ENCODE measurements at regions not wholly inside any gene's neighbourhood (a gene's known extent, or its start where the extent isn't known, plus 50 kb on each side); places are given as distances from the start of the nearest gene placed in this dataset.

DNA sequence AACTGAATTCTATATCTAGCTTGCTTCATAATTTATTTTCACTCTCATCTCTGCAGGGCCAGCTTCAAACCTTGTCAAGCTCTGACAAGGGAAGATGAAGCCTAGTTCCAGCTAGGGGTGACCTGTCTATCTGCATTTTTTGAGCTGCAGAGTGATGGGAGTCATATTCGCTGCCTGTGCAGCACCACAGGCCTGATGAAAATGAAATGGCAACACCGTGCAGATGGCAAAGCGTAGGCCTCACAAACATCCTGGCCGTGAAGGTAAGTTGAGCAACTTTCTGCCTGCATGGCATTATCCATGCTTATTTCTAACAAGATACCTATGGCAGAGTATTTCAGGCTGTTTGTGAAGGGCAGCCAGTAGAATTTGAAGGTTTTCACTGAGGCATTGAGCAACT is 86.4 kb upstream of the C1QTNF9B start:
- DNase-seq (ENCODE audit: low read depth): no peak

DNA sequence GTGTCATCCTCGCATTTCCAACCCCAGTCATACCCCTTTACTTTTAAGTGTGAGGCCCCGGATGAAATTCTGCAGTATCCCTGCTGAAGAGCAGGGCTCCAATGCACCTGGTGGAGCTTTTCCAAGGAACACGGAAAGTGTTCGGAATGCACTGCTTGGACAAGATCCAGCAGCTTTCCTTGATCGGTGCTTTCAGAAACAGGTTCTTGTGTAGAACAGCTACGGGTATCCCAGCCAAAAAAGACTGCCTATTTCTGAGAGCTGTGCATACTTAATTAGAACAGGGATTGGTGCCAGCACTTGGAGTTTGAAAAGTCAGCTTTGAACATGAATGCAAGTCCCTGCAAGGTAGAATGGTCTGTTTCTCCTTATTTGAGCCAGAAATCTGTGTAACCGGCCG is 87.2 kb upstream of the C1QTNF9B start:
- no peak for DNase-seq (ENCODE audit: low read depth)

DNA sequence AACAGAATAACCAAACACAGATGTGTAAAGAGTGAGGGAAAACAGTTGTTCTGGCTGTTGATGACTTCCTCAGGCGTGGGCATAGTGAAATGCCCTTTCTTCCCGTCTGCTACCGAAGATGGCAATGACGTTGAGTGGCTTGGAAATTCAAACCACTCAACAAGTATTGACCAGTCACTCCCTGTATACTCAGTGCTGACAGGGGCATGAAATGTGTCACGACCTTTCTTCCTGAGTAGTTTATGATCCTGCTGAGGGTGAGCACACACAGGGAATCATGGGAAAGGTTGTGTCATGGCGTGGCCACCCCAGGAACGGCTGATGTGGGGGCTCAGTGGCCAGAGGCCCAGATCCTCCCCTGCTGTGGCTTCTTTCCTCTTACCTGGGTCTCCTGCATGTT is 87.8 kb upstream of the C1QTNF9B start:
- no peak for DNase-seq (ENCODE audit: low read depth)

DNA sequence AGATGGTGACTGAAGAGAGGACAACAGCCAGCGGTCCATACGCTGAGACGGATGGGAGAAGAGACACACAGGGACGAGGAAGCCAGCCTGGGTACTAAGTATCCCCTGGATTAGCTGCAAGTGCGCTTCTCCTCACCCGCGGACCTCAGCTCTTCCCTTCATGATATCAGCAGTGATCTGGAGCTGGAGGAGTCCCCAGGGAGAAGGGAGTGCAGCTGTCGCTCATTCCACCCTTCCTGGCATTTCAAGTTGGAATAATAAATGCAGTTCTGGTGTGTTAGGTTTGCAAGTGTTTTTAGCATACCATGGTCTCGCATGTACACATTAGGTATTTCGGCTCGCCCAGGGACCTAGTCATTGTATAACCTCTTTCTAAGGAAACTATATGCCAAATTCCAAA is 88.5 kb upstream of the C1QTNF9B start:
- no peak for DNase-seq (ENCODE audit: low read depth)

DNA sequence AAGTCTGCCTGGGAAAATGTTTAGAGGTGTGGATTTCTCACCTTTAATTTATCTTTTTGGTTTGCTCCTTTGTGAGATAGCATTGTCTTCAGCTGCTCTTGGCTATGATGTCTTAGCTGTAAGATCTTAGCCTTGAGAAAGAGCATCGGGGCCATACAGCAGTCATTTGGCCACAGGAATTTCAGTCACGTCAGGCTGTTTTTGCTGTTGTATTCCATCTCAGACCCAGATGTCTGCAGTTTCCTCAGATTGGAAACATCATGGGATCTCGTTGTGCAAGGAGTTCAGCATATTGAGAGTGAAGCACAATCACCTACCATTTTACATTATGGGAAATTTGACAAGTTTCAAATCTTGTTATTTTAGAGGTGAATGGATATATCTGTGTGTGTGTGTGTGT is 89.3 kb upstream of the C1QTNF9B start:
- peak; percentile 74 for DNase-seq (ENCODE audit: low read depth)

DNA sequence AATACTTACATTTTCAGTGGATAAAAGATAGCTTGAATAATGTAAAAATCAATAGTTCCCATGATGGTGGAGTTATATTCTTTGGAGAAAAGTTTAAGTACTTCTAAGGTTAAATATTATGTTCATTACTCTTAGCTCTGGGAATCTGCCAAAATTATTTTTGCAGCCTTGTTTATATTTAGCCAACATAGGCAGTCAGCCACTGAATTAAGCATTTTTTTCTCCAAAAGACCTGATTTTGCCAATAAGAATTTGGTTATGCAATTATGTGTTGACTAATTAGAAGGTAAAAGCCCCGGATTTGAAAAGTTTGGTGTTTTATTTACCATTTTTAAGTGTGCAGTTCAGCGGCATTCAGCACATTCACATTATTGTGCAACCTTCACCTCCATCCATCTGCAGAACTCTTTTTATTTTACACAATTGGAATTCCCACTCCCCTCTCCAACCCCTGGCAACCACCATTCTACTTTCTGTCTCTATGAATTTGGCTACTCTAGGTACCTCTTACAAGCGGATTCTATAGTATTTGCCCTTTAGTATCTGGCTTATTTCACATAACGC is 90.1 kb upstream of the C1QTNF9B start:
- DNase-seq (ENCODE audit: low read depth): no peak

DNA sequence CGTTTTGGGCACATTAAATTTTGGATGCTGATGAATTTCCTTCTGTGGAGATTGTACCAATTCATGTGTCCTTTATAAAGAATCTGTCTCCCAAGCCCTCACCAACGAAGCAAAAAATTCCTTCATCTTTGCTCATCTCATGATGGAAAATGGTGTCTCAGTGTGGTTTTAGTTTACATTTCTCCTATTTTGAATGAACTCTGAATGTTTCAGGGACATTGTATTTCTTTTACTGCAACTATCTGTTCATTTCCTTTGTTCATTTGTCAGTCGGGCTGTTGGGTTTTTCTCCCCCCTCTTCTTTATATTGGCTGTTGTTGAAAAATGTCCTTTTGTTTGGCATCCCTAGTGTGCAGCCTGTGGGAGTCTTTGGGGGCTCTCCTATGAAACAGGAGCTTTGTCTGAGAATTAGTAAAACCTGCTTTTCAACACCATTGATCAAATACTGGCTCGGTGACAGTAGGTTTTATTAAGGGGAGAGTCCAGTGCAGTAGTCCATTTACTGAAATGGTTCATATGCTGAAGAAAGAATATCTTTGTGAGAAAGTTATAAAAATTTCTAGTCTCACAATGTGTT is 91.3 kb upstream of the C1QTNF9B start:
- no peak for DNase-seq (ENCODE audit: low read depth)

DNA sequence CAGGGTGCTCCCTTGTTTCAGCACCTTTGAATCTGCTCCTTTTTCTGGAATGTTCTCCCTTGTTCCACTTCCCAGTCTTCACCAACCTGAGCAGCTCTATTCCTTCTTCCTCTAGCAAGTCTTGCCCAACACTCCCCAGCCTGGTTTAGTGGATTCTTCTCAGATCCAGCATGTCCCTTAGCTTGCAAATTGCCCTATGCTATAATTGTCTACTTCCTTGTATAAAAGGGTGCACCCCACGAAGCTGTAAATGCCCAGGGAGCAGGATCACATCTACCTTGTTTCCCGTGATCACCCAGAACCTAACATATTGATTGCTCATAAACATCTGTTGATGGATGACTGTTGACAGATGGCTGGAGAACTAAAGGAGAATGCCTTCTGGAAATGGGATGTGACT is 93.2 kb upstream of the C1QTNF9B start:
- DNase-seq (ENCODE audit: low read depth): no peak

DNA sequence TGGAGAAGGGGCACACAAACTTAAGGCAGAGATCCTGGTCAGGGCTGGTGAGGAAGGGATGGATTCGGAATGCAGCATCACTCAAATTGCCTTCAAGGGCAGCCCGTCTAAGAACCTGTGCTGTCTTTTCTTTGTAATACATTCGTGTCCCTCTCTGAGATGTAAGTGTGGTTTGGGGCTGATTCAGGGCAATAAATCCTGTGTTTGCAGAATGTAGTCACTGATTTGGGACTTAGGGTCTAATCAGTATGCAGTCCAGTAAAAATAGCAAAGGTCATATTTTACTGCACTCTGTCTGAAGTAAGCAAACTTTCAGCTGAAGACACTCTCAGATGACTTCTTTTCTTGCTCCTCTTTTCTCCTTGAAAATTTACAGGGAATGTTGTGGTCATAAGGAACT is 93.8 kb upstream of the C1QTNF9B start:
- DNase-seq (ENCODE audit: low read depth): no peak

DNA sequence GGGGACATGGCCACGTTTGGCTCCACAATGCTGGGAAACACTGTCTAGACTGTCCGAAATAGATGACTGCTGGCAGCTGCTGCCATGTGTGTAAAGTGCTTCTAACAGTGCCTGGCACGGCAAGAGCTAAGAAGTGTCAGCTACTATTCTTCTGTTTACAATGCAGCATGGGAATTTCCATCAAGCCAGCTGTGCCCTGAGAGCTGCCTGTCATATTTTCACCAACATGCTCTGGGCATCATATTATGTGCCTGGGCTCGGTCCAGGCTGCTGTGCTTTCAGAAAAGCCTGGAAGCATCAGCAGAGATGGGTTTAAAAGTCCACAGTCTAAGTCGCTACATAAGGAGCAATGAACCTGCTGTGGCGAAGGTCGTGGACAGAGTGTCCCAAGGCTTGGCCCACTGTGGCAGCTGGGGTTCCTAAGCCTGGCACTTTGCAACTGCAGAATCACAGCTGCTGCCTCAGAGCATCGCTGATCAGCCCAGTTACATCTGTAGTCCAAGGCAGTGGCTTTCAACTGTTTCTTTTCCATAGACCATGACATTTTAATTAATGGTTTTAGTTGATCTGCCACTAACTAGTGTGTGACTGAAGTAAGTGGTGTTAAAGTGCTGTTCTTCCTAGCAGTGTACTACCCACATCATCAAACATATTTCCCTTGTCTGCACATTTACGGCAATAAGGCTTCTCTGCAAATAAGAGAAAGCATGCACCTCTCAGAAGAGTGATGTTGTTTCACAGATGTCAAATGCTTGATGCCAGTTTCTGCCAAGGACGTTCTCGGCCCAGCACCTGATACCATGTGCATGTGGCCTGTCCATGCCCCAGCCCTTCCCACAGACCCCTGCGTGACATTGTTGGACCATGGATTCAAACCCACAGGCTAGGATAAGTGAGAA is 95.7 kb upstream of the C1QTNF9B start:
- no peak for DNase-seq (ENCODE audit: low read depth)

DNA sequence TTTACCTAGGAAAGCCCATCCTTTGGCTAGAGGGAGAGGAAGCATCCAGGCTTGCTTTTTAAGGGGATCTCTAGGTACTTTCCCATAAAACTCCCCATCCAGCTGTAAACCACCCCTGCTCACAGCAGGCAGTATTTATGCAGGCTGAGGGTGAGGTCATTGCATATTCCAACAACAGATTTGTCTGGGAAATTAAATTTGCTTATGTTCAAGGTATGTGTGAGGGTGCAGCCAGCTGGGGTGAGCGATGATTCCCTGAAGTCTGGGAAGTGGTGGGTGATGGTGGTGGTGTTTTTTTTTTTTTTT is 96.3 kb upstream of the C1QTNF9B start:
- DNase-seq (ENCODE audit: low read depth): no peak

DNA sequence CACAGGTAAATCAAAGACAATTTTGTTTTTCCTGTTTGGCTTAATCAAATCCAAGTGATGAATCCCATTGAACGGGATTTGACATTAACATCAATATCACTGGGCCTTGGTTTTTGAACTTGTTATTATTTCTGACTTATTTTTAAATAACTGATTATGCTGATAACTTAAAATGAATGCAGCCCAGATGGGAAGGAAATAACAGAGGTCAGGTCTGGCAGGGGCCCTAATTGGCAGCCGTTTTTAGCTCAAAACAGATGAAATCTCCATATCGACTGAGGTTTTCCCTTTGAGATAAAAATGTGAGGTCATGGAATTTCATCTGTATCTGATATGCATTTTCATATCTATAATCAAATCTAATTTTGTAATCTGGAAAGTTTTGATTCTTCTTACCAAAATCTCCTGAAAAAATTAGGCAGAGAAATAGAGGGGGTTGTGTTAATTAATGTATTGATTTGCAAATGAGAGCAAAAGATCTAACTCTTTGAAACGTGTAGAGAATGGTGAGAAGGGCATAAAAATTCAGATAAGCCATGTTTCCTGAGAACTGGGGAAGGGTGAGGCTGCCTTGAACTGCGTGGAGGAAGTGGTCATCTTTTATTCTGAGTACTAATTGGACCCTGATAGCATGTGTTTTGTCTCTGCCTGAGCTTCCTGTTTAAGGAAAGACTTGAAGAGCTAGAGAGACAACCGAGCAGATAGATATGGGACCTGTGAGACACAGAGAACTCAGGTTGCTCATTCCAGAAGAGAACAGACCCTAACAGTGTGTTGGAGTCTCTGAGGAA is 98.2 kb upstream of the C1QTNF9B start:
- no peak for DNase-seq (ENCODE audit: low read depth)

DNA sequence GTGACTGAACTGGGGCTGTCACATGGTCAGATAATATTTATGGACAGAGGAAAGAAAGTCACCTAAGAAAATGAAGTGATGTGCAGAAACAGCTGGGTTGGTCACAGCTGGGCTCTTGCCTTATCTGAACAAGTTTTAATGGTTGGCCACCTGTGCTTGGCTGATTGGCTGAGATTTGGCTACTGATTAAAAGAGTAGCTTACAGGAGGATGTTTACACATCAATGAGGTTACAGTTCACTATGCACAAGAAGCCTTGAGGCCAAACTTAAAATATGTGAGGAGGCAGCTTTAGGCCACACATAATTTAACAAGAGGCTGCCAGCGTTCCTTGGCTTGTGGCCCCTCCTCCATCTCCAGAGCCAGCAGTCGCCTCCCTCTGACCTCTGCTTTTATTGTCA is 99.2 kb upstream of the C1QTNF9B start:
- no peak for DNase-seq (ENCODE audit: low read depth)

DNA sequence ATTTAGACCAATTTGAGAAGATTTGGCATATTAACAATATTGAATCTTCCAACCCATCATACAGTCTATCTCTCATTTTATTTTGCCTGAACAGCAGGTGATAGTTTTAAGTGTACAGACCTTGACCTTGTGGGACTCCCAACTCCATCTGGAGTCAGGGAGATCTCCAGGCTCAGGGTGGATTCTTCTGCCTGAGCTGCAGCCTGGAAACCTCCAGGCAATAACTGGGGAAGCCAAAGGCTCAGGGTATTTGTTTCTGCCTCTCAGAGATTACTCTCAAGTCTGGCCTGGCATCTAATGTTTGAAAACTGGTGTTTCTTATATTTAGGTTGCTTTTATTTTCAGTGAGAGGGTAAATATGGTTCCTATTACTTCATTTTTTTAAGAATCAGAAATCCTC is 102.1 kb upstream of the C1QTNF9B start:
- DNase-seq (ENCODE audit: low read depth): no peak

DNA sequence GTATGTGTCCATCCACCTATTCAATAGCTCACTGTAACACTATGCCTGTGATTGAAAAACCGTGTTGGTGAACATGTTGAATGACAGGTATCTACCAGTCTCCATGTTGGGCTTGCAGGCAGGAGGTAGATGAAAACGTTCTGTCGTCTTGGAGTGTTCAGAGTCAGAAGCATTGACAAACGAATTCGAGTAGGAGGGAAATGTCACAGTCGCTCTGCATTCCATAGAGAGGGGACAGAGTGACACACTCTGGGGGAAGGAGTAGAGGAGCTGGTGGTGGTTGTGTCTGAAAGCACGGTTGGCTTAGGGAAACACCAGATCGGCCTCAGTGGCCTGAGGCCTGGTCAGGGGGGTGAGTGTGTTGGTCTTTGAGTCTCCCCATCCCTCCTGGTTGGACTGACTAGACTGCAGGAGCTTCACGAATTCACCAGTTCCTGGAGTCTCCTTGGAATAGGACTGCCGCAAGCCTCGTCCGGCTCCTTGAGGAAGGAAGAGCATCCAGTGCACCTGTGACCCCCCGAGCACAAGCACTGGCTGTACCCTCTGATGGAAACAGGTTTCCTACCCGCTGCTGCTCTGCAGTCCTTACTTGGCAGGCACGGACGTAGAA is 105.0 kb upstream of the C1QTNF9B start:
- no peak for DNase-seq (ENCODE audit: low read depth)

DNA sequence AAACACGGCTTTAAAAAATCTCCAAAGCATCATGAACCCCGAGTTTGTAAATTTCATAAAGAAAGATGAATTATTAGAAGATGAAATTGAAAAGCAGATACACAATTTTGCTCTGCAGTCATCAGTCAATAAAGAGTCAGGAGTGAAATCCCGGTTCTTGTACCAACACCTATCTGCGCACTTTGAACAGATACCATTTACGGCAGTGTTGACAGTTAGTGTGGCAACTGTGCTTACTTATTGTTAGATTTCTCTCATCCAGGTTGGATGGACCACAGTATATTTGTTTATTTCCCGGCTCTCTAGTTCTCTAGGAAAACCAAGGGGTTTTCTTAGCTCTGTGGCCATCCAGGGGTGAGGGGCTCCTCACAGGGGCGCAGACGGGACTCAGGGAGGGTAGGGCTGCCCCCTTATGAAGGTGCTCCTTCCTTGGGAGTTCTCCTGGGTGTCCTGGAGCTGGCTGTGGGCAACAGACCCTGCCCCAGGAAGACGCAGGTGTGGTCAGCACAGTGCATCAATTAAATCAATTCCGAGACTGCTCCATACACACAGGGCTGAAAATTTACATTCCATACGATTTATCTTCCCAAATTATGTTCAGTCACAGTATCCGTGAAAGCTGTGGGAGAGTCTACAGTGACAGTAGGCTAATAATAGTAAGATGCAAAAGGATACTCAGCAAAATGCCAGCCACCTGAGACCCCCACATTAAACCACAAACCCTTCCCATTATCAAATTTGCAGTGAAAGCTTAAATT is 107.0 kb upstream of the C1QTNF9B start:
- no peak for DNase-seq (ENCODE audit: low read depth)

DNA sequence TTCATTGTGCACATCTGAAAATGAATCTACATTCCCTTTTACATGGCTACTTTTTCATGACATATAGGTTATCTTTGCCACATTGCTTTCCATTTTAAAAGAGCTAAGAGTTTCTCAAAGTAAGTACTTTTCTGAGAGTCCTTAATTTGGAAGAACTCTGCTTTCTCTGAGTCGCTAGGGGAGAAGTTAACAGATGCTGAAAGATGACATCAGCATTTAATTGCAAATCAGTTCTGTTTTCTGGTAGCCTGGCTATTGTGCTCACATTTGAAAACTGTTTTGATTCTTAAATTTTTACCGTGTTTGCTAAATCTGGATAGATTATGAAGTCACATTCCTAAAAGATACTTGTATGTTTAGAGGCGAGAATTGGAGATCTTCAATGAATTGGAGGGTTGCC is 107.7 kb upstream of the C1QTNF9B start:
- no peak for DNase-seq (ENCODE audit: low read depth)

DNA sequence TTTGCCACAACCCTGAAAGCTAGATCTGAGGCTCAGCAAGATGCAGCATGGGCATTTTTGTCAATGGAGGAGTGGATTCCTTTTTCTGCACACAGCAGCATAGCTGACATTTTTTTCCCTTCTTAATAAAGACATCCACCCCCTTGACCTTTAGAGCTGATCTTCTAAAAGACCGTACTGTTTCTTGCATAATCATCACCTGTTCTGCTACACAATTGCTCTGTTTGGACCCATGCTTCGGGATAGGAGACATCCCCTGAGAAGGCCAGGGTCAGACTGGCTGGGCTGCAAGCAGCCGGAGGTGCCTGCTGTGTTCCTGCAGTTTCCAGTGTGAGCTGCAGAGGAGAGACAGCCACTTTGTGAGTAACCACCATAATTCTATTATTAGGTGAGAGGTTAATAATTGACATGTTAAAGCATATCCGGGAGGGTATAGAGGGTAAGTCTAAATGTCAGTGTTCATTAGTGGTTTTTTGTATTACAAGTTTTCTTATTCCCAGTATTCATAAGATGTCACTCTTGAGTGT is 108.5 kb upstream of the C1QTNF9B start:
- DNase-seq (ENCODE audit: low read depth): no peak

DNA sequence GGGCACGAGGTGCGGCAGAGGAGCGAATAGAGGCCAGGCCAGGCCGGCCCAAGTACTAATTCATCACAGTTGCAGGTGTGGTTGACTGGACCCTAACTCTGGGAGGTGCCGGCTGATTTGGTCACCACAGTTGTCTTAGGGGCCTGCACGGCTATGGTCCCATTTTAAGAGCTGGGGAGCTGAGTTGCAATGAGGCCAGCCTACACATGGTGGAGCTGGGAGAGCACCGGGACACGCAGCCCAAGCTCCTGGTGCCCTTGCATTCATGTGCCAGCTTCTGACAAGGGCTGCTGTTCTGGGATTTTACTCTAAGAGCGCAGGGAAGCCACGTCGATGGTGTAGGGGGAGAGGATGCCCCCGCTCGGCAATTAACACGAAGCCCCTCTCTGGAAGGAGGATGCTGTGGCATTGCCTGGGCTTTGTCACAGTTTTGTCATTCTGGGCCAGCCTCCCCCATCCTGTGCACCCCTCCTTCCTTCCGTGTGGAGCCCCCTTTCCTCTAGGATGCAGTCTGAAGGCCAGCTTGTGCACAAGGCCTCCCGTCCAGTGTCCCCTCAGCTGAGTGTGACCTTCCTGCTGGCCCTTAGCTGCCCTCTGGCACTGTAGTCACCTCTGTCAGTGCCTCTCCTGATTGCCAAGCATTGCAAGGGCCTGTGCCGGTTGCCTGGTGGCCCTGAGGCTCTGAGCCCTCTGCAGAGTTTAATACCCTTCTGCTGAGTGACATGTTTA is 109.4 kb upstream of the C1QTNF9B start:
- no peak for DNase-seq (ENCODE audit: low read depth)

DNA sequence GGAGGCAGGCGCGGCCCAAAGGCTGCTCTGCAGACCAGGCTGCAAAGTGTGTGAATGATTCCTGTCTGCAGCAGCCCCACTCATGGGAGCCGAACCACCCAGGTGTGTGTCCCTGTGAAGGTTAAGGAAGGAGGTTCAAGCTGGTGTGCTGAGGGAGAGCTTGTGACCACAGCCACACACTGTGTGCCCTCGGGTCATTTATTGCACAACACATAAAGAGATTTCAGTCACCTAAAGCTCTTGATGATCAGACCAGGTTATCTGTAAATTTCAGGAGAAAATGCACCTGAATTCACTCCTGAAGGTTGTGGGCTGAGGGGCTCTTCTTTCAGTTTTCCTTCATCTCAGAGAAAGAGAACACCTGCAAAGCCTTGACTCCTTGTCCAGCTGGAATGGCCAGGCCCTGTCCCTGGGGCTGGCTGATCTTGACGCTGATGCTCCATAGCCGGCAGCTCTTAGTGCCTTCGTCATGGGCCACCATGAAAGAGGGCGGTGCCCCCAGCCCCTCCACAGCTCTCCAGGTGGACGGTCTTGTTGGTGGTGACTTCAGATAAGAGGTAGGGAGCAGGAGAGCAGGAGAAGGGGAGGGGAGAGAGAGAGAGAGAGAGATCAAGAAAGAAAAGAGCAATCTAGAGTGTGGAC is 110.8 kb upstream of the C1QTNF9B start:
- no peak for DNase-seq (ENCODE audit: low read depth)

All from stromal cell of bone marrow (primary cell).